GM13977 (cell line): ENCODE measurements at regions not wholly inside any gene's neighbourhood (a gene's known extent, or its start where the extent isn't known, plus 50 kb on each side); places are given as distances from the start of the nearest gene placed in this dataset.

Experiments used
- DNase-seq: peaks from one replicate; pipeline ENCODE4 v3.0.0; 2012; ENCODE audit warnings: low spot score
- in situ Hi-C: fragments of 300-500 bp; cut with MboI; formaldehyde crosslinking; loops from one replicate; pipeline ENCODE4 v1.12.0; 2022; ENCODE audit warnings: low sequenced_read_pairs, low pct_unique_long_range_greater_than_20kb, mixed read lengths, inconsistent platforms; ENCODE audit not compliant: unreplicated experiment
- TF ChIP-seq, protein P1 (sequence below): IDR thresholded peaks from 2 replicates; pipeline ENCODE4 v1.5.1; 2012; ENCODE audit warnings: mild to moderate bottlenecking, control low read depth; ENCODE audit not compliant: insufficient read depth; ENCODE audit errors: extremely low read depth, missing control alignments

DNA sequence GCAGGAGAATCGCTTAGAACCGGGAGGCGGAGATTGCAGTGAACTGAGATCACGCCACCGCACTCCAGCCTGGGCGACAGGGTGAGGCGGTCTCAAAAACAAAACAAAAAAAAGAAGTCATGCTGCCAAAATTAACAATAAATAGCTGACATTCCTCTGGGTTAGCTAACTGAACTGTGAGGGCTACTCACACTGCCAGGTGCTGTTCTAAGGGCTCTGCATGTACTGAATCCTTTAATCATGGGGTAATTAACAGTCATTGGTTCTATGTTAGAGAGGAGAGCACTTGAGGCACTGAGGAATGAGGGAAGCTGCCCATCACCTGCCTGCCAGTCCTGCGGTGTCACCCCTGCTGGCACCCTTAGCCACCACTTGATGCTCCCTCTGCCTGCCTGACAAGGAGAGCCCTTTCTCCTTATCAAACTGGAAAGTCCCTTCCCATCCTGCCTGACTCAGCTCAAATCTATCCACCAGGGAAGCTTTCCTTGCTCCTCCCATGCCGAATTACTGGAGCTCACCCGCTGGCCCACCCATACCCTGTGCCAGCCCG, 73.0 kb upstream of the RIOK3 start:
- in situ Hi-C loops, result no loop called here
- TF ChIP-seq, protein P1, sequence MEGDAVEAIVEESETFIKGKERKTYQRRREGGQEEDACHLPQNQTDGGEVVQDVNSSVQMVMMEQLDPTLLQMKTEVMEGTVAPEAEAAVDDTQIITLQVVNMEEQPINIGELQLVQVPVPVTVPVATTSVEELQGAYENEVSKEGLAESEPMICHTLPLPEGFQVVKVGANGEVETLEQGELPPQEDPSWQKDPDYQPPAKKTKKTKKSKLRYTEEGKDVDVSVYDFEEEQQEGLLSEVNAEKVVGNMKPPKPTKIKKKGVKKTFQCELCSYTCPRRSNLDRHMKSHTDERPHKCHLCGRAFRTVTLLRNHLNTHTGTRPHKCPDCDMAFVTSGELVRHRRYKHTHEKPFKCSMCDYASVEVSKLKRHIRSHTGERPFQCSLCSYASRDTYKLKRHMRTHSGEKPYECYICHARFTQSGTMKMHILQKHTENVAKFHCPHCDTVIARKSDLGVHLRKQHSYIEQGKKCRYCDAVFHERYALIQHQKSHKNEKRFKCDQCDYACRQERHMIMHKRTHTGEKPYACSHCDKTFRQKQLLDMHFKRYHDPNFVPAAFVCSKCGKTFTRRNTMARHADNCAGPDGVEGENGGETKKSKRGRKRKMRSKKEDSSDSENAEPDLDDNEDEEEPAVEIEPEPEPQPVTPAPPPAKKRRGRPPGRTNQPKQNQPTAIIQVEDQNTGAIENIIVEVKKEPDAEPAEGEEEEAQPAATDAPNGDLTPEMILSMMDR, result no peak
- no peak for DNase-seq

DNA sequence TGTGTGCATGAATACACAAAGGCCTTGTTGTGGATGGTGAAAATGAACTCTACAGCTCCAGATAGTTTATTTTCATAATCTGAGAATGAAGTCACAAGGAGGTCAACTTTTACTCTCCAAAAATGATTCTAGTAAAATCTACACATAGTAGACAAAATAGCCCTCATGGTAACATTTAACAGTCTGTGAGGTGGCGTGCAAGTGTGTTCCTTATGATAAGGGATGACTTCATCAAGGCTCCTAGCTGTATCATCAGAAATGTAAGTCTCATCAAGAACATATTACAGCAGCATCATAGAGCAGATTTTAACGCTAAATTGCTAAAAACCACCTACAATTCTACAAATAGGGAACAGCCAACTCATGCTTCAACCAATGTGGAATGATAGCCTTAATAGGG, 72.3 kb upstream of the RIOK3 start:
- TF ChIP-seq, protein P1, result no peak
- DNase-seq, result no peak
- in situ Hi-C loops, result no loop called here

DNA sequence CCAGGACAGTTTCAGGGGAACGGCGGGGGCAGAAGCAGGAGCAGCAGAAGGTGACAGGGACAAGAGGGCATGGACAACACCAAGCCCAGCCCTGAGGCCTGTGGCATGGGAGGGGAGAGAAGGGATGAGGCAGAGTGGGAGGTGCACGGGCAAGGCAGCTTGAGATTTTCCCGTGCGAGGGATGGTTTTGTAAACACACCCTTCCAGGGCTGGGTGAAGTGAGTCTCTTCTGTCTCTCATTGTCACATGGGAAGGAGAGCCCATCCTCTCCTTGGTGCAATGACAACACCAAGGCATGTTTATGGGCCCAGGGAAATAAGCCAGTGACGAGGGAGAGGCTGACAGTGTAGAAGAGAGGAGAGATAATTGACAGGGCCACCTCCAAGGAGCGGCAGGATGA, 69.6 kb upstream of the RIOK3 start:
- in situ Hi-C loops, result no loop called here
- TF ChIP-seq, protein P1, result no peak
- DNase-seq, result no peak

DNA sequence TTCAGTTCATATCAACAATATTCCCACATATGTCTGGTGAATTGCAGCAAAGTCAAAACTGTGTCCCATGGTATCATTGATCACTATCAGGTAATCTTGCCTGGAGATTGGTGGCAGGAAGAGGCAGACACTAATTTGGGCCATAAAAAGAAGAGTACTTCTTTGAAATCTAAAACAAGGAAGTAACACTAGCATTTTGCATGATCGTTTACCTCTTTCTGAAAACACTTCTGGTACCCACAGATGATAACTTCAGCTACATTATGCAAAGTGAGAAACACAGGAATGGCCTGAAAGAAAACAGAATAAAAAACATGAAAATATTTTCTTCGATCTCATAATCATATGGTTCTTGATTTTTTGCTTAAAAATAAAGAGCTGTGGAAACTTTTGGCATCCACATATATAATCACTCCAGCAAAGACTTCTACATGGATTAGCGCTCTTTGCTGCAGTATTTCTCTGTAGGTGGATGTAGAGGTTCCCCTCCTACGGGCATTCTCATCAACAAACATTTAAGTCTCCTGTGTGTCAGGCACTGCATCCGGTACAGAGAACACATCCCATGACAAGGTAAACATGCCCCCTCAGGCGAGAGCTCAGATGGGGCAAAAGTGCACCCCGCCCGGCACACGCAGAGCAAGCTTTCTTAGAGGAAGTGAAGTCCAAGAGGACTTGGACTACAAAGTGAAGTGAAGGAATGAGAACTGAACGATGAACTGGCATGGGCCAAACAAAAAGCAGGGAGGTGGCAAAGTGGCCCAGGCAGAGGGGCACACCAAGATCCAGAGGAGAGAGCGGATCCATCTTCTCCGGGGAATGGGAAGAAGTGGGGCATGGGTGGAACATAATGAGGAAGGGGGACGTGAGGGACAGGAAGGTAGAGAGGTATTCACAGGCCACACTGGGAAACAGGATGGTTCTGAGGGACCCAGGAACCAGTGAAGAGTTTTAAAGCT, 68.0 kb upstream of the RIOK3 start:
- DNase-seq, result no peak
- in situ Hi-C loops, result no loop called here
- TF ChIP-seq, protein P1, result no peak

DNA sequence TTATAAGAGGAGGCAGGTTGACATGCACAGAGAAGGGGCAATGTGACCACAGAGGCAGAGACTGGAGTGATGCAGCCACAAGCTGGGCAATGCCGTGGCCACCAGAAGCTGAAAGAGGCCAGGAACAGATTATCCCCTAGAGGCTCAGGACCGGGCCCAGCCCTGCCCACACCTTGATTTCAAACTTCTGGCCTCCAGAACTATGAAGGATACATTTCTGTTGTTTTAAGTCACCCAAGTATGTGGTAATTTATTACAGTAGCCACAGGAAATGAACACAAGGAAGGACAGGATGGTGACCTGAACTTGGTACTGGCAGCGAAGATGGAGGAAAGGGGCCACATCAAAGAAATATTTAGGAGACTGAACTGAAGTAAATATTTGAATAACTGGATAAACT, 66.8 kb upstream of the RIOK3 start:
- TF ChIP-seq, protein P1, result no peak
- in situ Hi-C loops, result no loop called here
- DNase-seq, result no peak

DNA sequence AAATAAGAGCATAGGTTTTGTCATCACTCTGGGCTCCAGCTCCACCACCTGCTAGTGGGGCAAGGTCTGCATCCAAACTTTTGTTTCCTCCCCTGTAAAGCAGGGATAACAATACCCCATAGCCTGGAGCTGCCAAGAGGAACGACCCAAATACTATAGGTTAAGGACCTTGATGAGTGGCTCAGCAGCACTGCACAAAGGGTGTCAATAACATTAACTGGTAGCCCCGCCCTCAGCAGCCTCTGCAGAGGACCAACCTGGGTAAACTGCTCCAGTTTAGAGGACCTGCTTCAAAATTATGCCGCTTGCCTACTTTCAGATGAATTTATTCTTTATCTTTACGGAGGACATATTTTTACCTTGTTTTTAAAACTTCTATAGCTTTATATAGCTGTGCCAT, 65.8 kb upstream of the RIOK3 start:
- no peak for DNase-seq

More for the DNA sequence above, 65.8 kb upstream of the RIOK3 start:
- in situ Hi-C loops, result no loop called here
- TF ChIP-seq, protein P1, result no peak
